ENCODE measurements at regions not wholly inside any gene's neighbourhood (a gene's known extent, or its start where the extent isn't known, plus 50 kb on each side); places are given as distances from the start of the nearest gene placed in this dataset.

DNA sequence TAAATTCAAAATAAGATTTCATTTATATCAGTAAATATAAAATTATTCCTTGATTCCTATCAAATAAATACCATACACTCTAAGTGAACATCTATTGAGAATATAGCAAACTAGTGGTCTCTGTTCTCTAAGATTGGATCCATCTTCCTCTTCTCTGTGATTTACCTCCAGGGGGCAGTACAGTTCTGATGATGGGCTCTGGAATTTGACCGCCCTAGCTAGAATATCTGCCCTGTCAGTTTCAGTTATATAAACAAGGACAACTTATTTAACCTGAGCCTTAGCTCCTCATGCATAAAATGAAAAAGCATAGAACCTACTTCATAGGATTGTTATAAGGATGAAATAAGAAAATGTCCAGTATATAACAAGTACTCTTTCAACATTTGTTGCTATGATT, 171.1 kb upstream of the CCDC54 start:
- no peak overlapping the region for H3K27ac Mint-ChIP-seq
- H3K4me3 ChIP-seq (ENCODE audit: low read length) = no peak overlapping the region

DNA sequence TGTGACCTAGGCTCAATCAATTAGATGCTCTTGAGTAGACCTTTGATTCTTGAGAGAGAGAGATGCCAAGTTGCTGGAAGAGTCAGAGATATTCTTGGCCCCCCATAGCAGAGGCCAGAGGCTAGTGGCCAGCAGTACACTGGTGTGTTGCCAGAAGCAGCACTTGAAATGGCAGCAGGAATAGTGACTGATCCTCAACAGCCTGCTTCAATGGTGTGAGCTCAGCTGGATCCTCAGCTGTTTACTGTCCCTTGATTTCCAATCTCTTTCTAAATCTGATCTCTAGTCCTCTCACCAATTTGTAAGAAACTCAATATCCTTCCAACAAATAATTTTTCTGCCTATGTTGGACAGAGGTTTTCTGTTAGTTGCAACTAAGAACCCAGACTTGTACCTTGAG, 170.3 kb upstream of the CCDC54 start:
- TF ChIP-seq, protein P1, sequence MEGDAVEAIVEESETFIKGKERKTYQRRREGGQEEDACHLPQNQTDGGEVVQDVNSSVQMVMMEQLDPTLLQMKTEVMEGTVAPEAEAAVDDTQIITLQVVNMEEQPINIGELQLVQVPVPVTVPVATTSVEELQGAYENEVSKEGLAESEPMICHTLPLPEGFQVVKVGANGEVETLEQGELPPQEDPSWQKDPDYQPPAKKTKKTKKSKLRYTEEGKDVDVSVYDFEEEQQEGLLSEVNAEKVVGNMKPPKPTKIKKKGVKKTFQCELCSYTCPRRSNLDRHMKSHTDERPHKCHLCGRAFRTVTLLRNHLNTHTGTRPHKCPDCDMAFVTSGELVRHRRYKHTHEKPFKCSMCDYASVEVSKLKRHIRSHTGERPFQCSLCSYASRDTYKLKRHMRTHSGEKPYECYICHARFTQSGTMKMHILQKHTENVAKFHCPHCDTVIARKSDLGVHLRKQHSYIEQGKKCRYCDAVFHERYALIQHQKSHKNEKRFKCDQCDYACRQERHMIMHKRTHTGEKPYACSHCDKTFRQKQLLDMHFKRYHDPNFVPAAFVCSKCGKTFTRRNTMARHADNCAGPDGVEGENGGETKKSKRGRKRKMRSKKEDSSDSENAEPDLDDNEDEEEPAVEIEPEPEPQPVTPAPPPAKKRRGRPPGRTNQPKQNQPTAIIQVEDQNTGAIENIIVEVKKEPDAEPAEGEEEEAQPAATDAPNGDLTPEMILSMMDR (conservative IDR thresholded peaks at IDR 0.05) = no peak
- Histone ChIP-seq H3K9me3 (ENCODE audit: control insufficient read depth, low read length) (no peaks in the 10 kb centered on the region), H3K4me1 (ENCODE audit: control insufficient read depth, insufficient read depth, low read length) (no peaks in the 10 kb centered on the region), H3K27me3 (ENCODE audit: control insufficient read depth, insufficient read depth, low read length, poor library complexity, severe bottlenecking) (no peaks in the 10 kb centered on the region), H3K4me3 (ENCODE audit: low read length) (no peak overlapping the region), H3K9ac (ENCODE audit: extremely low read depth, low read length, poor library complexity, severe bottlenecking) (no peak overlapping the region), H3K36me3 (ENCODE audit: control insufficient read depth, insufficient read depth, low read length) (no peaks in the 10 kb centered on the region), H3K27ac (ENCODE audit: low read depth, low read length) (no peak overlapping the region)
- Mint-ChIP-seq H3K4me3 (no peak overlapping the region), H3K27ac (no peak overlapping the region), H3K4me1 (peaks cover 11% of the 10 kb centered on the region), H3K27me3 (ENCODE audit: insufficient read depth) (no peaks in the 10 kb centered on the region), H3K9me3 (no peaks in the 10 kb centered on the region), H3K36me3 (ENCODE audit: low read depth) (no peaks in the 10 kb centered on the region)
- no peak for DNase-seq

More for the DNA sequence above, 171.1 kb upstream of the CCDC54 start:
- Histone ChIP-seq H3K27ac (ENCODE audit: low read depth, low read length) (no peak overlapping the region), H3K36me3 (ENCODE audit: control insufficient read depth, insufficient read depth, low read length) (no peaks in the 10 kb centered on the region), H3K27me3 (ENCODE audit: control insufficient read depth, insufficient read depth, low read length, poor library complexity, severe bottlenecking) (no peaks in the 10 kb centered on the region), H3K4me1 (ENCODE audit: control insufficient read depth, insufficient read depth, low read length) (no peaks in the 10 kb centered on the region), H3K9me3 (ENCODE audit: control insufficient read depth, low read length) (no peaks in the 10 kb centered on the region), H3K9ac (ENCODE audit: extremely low read depth, low read length, poor library complexity, severe bottlenecking) (no peak overlapping the region)
- Mint-ChIP-seq H3K36me3 (ENCODE audit: low read depth) (no peaks in the 10 kb centered on the region), H3K9me3 (no peaks in the 10 kb centered on the region), H3K4me1 (peaks cover 11% of the 10 kb centered on the region), H3K27me3 (ENCODE audit: insufficient read depth) (no peaks in the 10 kb centered on the region), H3K4me3 (no peak overlapping the region)
- WGBS, 2 experiments (ENCODE audit: insufficient coverage in 1 of 2, insufficient read length in 1 of 2) = 43% methylated on average over 1 of the region's 1 CpG; no CpG with 5 or more reads in 1 of the 2 experiments
- TF ChIP-seq, protein P1 (conservative IDR thresholded peaks at IDR 0.05) = peak; percentile 92
- DNase-seq = peak; percentile 54

GRCh38 chr3:107208100-107208499, 169.1 kb upstream of the CCDC54 start:
- DNase-seq = no peak
- Histone ChIP-seq H3K4me3 (ENCODE audit: low read length) (no peak overlapping the region), H3K27me3 (ENCODE audit: control insufficient read depth, insufficient read depth, low read length, poor library complexity, severe bottlenecking) (no peaks in the 10 kb centered on the region), H3K27ac (ENCODE audit: low read depth, low read length) (peak overlapping the region; percentile 12), H3K9ac (ENCODE audit: extremely low read depth, low read length, poor library complexity, severe bottlenecking) (no peak overlapping the region), H3K36me3 (ENCODE audit: control insufficient read depth, insufficient read depth, low read length) (no peaks in the 10 kb centered on the region), H3K4me1 (ENCODE audit: control insufficient read depth, insufficient read depth, low read length) (no peaks in the 10 kb centered on the region), H3K9me3 (ENCODE audit: control insufficient read depth, low read length) (no peaks in the 10 kb centered on the region)
- Mint-ChIP-seq H3K27ac (no peak overlapping the region), H3K4me3 (no peak overlapping the region), H3K4me1 (peaks cover 11% of the 10 kb centered on the region), H3K27me3 (ENCODE audit: insufficient read depth) (no peaks in the 10 kb centered on the region), H3K9me3 (no peaks in the 10 kb centered on the region), H3K36me3 (ENCODE audit: low read depth) (no peaks in the 10 kb centered on the region)
- TF ChIP-seq, protein P1 (conservative IDR thresholded peaks at IDR 0.05) = no peak

Data from endodermal cell (in vitro differentiated cells).